AG08395 (cell line): ENCODE measurements at regions not wholly inside any gene's neighbourhood (a gene's known extent, or its start where the extent isn't known, plus 50 kb on each side); places are given as distances from the start of the nearest gene placed in this dataset.
"Not testable (repeated sequence)": the region's sequence is repeated elsewhere in the genome, so short reads cannot be mapped to it uniquely, and the experiment has no call there.

Source experiments
- DNase-seq: peaks from one replicate; pipeline ENCODE4 v3.0.0; 2012; ENCODE audit warnings: mixed read lengths, low spot score

- no peak for DNase-seq
Observed at GRCh38 chr6:164107297-164107995, 692.9 kb downstream of the QKI start.

- peak; percentile 25 for DNase-seq
Observed at GRCh38 chr6:164106345-164106769, 691.8 kb downstream of the QKI start.

GRCh38 chr6:164105705-164106104, 691.2 kb downstream of the QKI start:
- DNase-seq = no peak

- no peak for DNase-seq
Observed at GRCh38 chr6:164104432-164104831, 689.9 kb downstream of the QKI start.

- DNase-seq = no peak
Observed at GRCh38 chr6:164102693-164103092, 688.2 kb downstream of the QKI start.

- DNase-seq = no peak
Observed at GRCh38 chr6:164101859-164102258, 687.3 kb downstream of the QKI start.

GRCh38 chr6:164099269-164099865, 684.8 kb downstream of the QKI start:
- no peak for DNase-seq

- no peak for DNase-seq
Observed at GRCh38 chr6:164098857-164099267, 684.3 kb downstream of the QKI start.

GRCh38 chr6:164097551-164098398, 683.3 kb downstream of the QKI start:
- peak; percentile 53 for DNase-seq

- no peak for DNase-seq
Observed at GRCh38 chr6:164097056-164097455, 682.5 kb downstream of the QKI start.

GRCh38 chr6:164095056-164095455, 680.5 kb downstream of the QKI start:
- DNase-seq = peak; percentile 47

GRCh38 chr6:164087870-164088269, 673.4 kb downstream of the QKI start:
- DNase-seq = no peak

GRCh38 chr6:164087211-164087610, 672.7 kb downstream of the QKI start:
- DNase-seq = no peak

GRCh38 chr6:164086076-164086887, 671.8 kb downstream of the QKI start:
- no peak for DNase-seq

- DNase-seq = peak; percentile 81
Observed at GRCh38 chr6:164085091-164086075, 670.9 kb downstream of the QKI start.

GRCh38 chr6:164079275-164079600, 664.7 kb downstream of the QKI start:
- DNase-seq = no peak

- DNase-seq = no peak
Observed at GRCh38 chr6:164078532-164079274, 664.2 kb downstream of the QKI start.

- not testable (repeated sequence) for DNase-seq
Observed at GRCh38 chr6:164076818-164077532, 662.5 kb downstream of the QKI start.

- no peak for DNase-seq
Observed at GRCh38 chr6:164075981-164076615, 661.6 kb downstream of the QKI start.
